ENCODE measurements at regions not wholly inside any gene's neighbourhood (a gene's known extent, or its start where the extent isn't known, plus 50 kb on each side); places are given as distances from the start of the nearest gene placed in this dataset.

- TF ChIP-seq SMC3 (conservative IDR thresholded peaks at IDR 0.05; ENCODE audit: poor library complexity) (no peak), CTCF (IDR thresholded peaks at IDR 0.05; ENCODE audit: poor library complexity, severe bottlenecking) (no peak), POLR2AphosphoS5 (IDR thresholded peaks at IDR 0.05) (no peak), REST (IDR thresholded peaks at IDR 0.05; ENCODE audit: borderline replicate concordance) (no peak), EZH2 (IDR thresholded peaks at IDR 0.05; ENCODE audit: borderline replicate concordance, insufficient read depth, low read length, poor library complexity, severe bottlenecking) (no peak), MXI1 (conservative IDR thresholded peaks at IDR 0.05; ENCODE audit: poor library complexity, severe bottlenecking) (no peak), TAF1 (IDR thresholded peaks at IDR 0.05; ENCODE audit: low read depth) (no peak), RAD21 (conservative IDR thresholded peaks at IDR 0.05) (no peak), EP300 (conservative IDR thresholded peaks at IDR 0.05; ENCODE audit: poor library complexity, severe bottlenecking) (no peak)
These were observed 91.7 kb upstream of the SFSWAP start for GRCh38 chr12:131619106-131619642.

All from neural cell (in vitro differentiated cells).